ENCODE measurements at regions not wholly inside any gene's neighbourhood (a gene's known extent, or its start where the extent isn't known, plus 50 kb on each side); places are given as distances from the start of the nearest gene placed in this dataset.

GRCh38 chr10:18735711-18736110 is 76.5 kb downstream of the ARL5B start:
- TF ChIP-seq CTCF (IDR thresholded peaks at IDR 0.05): no peak
- DNase-seq (ENCODE audit: low spot score) (no peak), ATAC-seq (ENCODE audit: low FRiP score) (no peak)

DNA sequence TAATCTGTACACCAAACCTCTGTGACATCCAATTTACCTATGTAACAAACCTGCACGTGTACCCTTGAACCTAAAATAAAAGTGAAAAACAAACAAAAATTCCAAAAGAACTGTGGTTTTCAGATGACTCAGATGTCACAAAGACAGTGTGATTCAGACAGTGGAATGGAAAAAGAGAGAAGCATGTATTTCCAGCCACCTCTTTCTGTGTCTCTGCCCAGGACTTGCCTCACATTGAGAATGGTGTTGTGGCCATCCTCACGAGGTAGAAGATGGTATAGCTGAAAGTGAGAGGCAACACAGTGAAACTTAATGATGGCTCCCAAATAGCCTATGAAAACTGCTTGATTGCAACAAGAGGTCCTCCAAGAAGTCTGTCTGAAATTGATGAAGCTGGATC is 78.0 kb downstream of the ARL5B start:
- TF ChIP-seq CTCF (IDR thresholded peaks at IDR 0.05): no peak
- no peak for DNase-seq (ENCODE audit: low spot score)
- ATAC-seq (ENCODE audit: low FRiP score): no peak

GRCh38 chr10:18737841-18738240 is 78.6 kb downstream of the ARL5B start:
- no peak for ATAC-seq (ENCODE audit: low FRiP score)
- no peak for DNase-seq (ENCODE audit: low spot score)
- no peak for TF ChIP-seq CTCF (IDR thresholded peaks at IDR 0.05)

DNA sequence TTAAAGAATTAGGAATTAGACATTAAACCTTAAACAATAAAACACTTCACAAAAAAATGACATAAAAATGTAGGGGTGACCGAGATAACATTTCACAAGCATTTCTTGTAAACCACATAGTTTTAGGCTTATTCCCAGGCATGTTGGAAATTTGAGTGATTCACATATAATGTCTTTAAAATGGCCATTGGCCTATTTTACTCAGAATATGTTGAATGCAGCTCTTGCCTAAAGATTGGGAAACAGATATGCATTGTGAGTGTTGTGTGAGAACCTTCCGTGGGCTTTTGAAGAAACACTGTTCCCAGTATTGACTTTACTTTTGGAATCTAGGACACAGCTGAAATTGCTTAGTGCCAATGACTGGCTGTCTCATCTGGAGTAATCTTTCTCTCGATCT is 79.6 kb downstream of the ARL5B start:
- DNase-seq (ENCODE audit: low spot score): no peak
- TF ChIP-seq CTCF (IDR thresholded peaks at IDR 0.05): no peak
- no peak for ATAC-seq (ENCODE audit: low FRiP score)

- TF ChIP-seq CTCF (IDR thresholded peaks at IDR 0.05): no peak
- DNase-seq (ENCODE audit: low spot score) (no peak), ATAC-seq (ENCODE audit: low FRiP score) (no peak)
These were observed 84.7 kb downstream of the ARL5B start for GRCh38 chr10:18743926-18744325.

- no peak for ATAC-seq (ENCODE audit: low FRiP score)
- no peak for TF ChIP-seq CTCF (IDR thresholded peaks at IDR 0.05)
- no peak for DNase-seq (ENCODE audit: low spot score)
These were observed 94.2 kb downstream of the ARL5B start for GRCh38 chr10:18753312-18753895.

DNA sequence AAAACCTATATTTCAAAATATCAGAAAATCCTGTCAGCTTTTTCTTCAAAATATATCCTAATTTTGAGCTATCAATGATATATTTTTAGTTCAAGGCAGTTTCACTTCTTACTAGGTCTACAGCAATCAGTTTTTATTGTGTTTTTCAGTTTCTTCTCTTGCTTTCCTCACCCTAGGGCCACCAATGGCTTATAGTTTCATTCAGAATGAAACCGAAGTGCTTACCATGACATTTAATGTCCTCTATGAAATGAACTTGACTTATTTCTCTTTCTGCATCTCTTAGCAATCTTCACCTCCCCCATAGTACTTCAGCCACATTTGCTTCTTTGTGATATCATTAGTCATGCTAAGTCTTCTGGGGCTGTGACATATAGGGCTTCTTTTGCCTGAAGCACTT is 100.3 kb downstream of the ARL5B start:
- DNase-seq (ENCODE audit: low spot score): no peak
- no peak for ATAC-seq (ENCODE audit: low FRiP score)
- no peak for TF ChIP-seq CTCF (IDR thresholded peaks at IDR 0.05)

Measured in omental fat pad (tissue), 3 donors.